Neutrophil (primary cell): ENCODE measurements at regions not wholly inside any gene's neighbourhood (a gene's known extent, or its start where the extent isn't known, plus 50 kb on each side); places are given as distances from the start of the nearest gene placed in this dataset.
"Not testable (repeated sequence)": the region's sequence is repeated elsewhere in the genome, so short reads cannot be mapped to it uniquely, and the experiment has no call there.

Experiments used
- H3K27ac ChIP-seq: fragments of 200-600 bp; sonication (generic); 2 replicates; pipeline ENCODE4 v1.5.1; 2016; ENCODE audit warnings: mild to moderate bottlenecking, moderate library complexity
- H3K27me3 ChIP-seq: fragments of 200-600 bp; sonication (generic); 2 replicates; pipeline ENCODE4 v1.6.0; 2016; ENCODE audit warnings: mild to moderate bottlenecking
- H3K36me3 ChIP-seq: fragments of 200-600 bp; sonication (generic); 2 replicates; pipeline ENCODE4 v1.5.1; 2017
- H3K4me1 ChIP-seq, 2 experiments: fragments of 200-600 bp in 1 of 2; sonication (generic) in 1 of 2; 1 replicate in 1 of 2; 2 replicates in 1 of 2; pipeline versions ENCODE4 v1.5.1 to v1.6.1; 2013 to 2016; ENCODE audit warnings: low read depth in 1 of 2, low read length in 1 of 2, mild to moderate bottlenecking in 1 of 2, moderate library complexity in 1 of 2; ENCODE audit not compliant: control insufficient read depth in 1 of 2, insufficient read depth in 1 of 2
- H3K4me3 ChIP-seq, 2 experiments: fragments of 200-600 bp in 1 of 2; sonication (generic) in 1 of 2; 1 replicate in 1 of 2; 2 replicates in 1 of 2; pipeline ENCODE4 v1.5.1; 2013 to 2016; ENCODE audit warnings: low read depth in 1 of 2, low read length in 1 of 2, mild to moderate bottlenecking in 1 of 2, moderate library complexity in 1 of 2
- H3K9me3 ChIP-seq: fragments of 200-600 bp; sonication (generic); 2 replicates; pipeline ENCODE4 v1.5.1; 2016
- CTCF ChIP-seq: fragments of 200-600 bp; sonication (generic); IDR thresholded peaks from 2 replicates; pipeline ENCODE4 v1.5.1; 2016; ENCODE audit warnings: antibody characterized with exemption

- Histone ChIP-seq H3K27ac (no peak overlapping the region), H3K27me3 (no peaks in the 10 kb centered on the region), H3K4me3 (no peak overlapping the region), H3K36me3 (no peaks in the 10 kb centered on the region), H3K9me3 (no peaks in the 10 kb centered on the region), H3K4me1 (no peaks in the 10 kb centered on the region)
- TF ChIP-seq CTCF, result no peak
Measured at GRCh38 chr4:116539744-116540143, 545.6 kb downstream of the TRAM1L1 start.

DNA sequence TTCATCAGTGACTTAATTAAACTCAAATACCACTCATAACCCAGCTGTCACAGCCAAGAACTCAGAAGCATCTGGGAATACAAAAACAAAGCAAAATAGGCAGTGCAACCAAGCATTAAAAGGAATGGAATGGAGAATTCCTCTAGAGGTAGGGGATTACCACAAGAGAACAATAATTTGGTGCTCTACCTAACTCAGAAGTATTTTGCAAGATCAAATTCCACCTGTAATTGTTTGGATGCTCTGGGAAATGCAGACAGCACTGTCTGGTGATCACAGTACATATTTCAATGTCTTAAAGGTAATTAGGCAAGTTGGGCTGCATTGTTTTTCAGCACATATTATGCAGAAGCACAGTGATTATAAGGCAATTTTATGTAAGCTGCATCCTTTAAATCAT is 547.5 kb downstream of the TRAM1L1 start:
- no peak for TF ChIP-seq CTCF
- Histone ChIP-seq H3K27ac (no peak overlapping the region), H3K9me3 (no peaks in the 10 kb centered on the region), H3K36me3 (no peaks in the 10 kb centered on the region), H3K4me3 (no peak overlapping the region), H3K4me1 (no peaks in the 10 kb centered on the region), H3K27me3 (no peaks in the 10 kb centered on the region)

GRCh38 chr4:116536024-116536423 is 549.4 kb downstream of the TRAM1L1 start:
- H3K27me3 ChIP-seq, H3K27ac ChIP-seq, H3K4me3 ChIP-seq, H3K36me3 ChIP-seq, H3K9me3 ChIP-seq: not testable (repeated sequence)
- peaks cover 12 to 13% of the 10 kb centered on the region in 2 experiments for H3K4me1 ChIP-seq

DNA sequence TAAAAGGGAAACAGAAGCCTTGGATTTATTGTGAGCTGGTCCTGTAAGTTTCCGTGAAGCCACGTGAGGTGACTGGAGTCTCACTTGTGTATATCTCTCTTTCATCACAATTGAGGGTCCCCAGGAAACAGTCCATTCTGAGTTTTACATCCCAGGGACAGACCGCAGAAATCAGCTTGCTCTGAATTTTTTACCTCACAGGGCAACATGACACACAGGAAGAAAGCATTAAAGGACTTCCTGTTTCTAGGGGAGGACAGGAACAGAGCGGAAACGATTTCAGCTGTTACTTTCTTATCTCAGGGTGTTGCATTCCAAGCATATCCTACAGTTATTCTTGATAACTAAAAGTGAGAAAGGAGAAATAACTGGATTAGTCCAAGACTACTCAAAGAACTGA is 553.5 kb downstream of the TRAM1L1 start:
- Histone ChIP-seq H3K9me3 (no peaks in the 10 kb centered on the region), H3K4me1 (peaks cover 14 to 16% of the 10 kb centered on the region in 2 experiments), H3K27me3 (no peaks in the 10 kb centered on the region), H3K27ac (peak overlapping the region; percentile 4), H3K36me3 (no peaks in the 10 kb centered on the region), H3K4me3 (no peak overlapping the region)
- no peak for TF ChIP-seq CTCF

DNA sequence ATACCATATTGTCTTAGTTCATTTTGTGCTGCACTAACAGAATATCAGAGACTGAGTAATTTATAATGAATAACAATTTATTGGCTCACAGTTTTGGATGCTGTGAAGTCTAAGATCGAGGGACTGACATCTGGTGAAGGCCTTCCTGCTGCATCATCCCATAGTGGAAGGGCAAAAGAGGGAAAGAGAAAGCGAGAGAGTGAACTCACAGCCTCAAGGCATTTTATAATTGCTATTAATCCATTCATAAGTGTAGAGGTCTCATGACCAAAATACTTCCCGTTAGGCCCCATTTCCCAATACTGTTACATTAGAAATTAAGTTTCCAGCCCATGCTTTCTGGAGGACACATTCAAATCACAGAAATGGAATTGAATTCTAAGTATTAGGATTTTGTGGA is 554.4 kb downstream of the TRAM1L1 start:
- Histone ChIP-seq H3K27ac (no peak overlapping the region), H3K27me3 (no peaks in the 10 kb centered on the region), H3K9me3 (no peaks in the 10 kb centered on the region), H3K4me1 (peaks cover 14 to 16% of the 10 kb centered on the region in 2 experiments), H3K36me3 (no peaks in the 10 kb centered on the region), H3K4me3 (no peak overlapping the region)
- TF ChIP-seq CTCF, result no peak

DNA sequence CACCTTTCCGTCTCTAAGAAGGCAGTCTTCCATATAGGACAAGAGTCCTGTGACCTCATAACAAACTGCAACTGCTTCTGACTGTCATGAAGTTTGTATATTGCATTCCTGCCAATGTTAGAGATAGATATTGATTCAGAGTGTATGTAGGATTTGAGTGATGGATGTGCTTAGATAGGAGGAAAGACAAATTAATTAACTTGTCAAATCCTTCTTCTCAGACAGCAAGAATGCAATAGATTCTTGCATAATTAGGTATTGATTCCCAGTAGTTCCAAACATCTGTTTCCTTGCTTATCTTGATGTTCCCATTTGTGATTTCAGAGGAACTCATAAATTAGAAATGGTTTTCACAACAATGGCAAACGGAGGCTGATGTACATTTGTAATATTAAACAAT is 555.3 kb downstream of the TRAM1L1 start:
- Histone ChIP-seq H3K4me1 (peaks cover 14 to 16% of the 10 kb centered on the region in 2 experiments), H3K36me3 (no peaks in the 10 kb centered on the region), H3K27me3 (no peaks in the 10 kb centered on the region), H3K9me3 (no peaks in the 10 kb centered on the region), H3K27ac (no peak overlapping the region), H3K4me3 (no peak overlapping the region)
- no peak for TF ChIP-seq CTCF
